DMS153 (cell line): ENCODE measurements at regions not wholly inside any gene's neighbourhood (a gene's known extent, or its start where the extent isn't known, plus 50 kb on each side); places are given as distances from the start of the nearest gene placed in this dataset.
"Not testable (repeated sequence)": the region's sequence is repeated elsewhere in the genome, so short reads cannot be mapped to it uniquely, and the experiment has no call there.

Source experiments
- DNase-seq: peaks from one replicate; lab custom pipeline; 2025; lab: John Stamatoyannopoulos, UW

GRCh38 chr6:152811785-152812184, 61.2 kb downstream of the VIP start:
- DNase-seq, result no peak

- DNase-seq, result no peak
Measured at GRCh38 chr6:152815230-152815872, 64.8 kb downstream of the VIP start.

GRCh38 chr6:152816055-152816454, 65.5 kb downstream of the VIP start:
- no peak for DNase-seq

DNA sequence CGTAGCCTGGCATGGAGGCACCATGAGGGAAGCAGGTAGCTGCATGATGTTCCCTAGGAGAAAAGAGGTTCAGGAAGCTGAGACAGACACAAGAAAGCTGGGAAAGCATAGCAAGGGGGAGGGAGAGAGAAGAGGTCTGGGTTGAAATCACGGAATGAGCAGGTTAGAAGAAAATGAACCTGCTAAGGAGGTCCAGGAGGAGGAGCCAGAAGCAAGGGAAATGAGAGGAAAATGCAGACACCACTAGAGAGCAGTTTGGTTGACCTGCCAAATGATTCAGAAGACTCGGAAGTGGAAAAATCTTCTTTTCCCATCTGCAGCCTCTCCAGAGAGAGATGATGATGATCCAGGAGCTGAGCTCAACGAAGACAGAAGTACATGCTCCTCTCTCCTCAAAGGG, 70.9 kb downstream of the VIP start:
- DNase-seq, result no peak

DNA sequence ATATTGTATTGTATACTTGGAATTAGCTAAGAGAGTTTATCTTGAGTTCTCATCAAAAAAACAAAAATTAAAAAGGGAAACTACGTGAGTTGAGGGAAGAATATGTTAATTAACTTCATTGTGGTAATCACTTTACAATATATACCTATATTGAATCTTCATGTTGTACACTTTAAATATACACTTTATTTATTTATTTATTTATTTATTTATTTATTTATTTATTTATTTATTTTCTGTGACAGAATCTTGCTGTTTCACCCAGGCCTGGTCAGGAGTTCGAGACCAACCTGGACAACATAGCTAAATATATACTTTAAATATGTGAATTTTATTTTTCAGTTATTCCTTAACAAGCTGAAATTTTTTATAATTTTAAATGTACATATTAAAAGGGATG, 74.1 kb downstream of the VIP start:
- DNase-seq, result no peak

- DNase-seq, result no peak
Measured at GRCh38 chr6:152828431-152828830, 77.8 kb downstream of the VIP start.

DNA sequence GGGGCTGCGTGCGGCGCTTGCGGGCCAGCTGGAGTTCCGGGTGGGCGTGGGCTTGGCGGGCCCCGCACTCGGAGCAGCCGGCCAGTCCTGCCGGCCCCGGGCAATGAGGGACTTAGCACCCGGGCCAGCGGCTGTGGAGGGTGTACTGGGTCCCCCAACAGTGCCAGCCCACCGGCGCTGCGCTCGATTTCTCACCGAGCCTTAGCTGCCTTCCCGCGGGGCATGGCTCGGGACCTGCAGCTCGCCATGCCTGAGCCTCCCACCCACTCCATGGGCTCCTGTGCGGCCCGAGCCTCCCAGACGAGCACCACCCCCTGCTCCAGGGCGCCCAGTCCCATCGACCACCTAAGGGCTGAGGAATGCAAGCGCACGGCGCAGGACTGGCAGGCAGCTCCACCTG, 83.8 kb downstream of the VIP start:
- not testable (repeated sequence) for DNase-seq

- no peak for DNase-seq
Measured at GRCh38 chr6:152836523-152836922, 85.9 kb downstream of the VIP start.

DNA sequence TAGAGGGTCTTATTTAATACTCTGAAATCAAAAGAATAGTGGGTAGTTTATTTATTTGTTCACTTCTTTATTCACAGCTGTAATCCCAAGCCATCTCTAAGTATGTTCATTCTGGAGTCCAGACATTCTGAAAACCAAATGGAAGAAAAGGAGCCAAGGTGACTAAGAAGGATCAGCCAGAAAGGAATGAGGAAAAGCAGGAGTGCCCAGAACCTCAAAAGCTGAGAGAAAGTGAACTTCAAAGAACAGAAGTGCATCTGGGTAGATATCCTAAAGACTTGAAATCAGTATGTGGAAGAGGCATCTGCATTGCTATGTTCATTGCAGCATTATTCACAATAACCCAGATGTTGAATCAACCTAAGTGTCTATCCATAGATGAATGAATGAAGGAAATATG, 94.8 kb downstream of the VIP start:
- DNase-seq, result no peak

- DNase-seq, result no peak
Measured at GRCh38 chr6:152846825-152847224, 96.2 kb downstream of the VIP start.

DNA sequence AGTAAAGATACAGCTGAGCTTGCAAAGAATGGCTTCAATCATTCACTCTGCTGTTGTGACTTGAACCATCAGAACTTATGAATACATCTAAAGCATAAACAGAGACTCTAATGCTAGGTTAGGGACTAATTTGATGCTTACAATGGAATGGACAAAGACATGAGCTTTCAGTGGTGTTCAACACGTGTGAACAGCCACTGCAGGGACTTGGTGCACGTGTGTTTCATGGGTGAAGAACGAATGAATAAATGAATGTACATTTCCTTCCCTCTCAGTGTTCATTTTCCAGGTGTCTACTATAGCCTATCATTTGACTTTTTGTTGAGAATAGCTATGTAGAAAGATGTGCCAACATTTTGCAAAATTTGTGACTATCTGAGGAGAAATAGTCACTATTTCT, 98.3 kb downstream of the VIP start:
- DNase-seq, result no peak

DNA sequence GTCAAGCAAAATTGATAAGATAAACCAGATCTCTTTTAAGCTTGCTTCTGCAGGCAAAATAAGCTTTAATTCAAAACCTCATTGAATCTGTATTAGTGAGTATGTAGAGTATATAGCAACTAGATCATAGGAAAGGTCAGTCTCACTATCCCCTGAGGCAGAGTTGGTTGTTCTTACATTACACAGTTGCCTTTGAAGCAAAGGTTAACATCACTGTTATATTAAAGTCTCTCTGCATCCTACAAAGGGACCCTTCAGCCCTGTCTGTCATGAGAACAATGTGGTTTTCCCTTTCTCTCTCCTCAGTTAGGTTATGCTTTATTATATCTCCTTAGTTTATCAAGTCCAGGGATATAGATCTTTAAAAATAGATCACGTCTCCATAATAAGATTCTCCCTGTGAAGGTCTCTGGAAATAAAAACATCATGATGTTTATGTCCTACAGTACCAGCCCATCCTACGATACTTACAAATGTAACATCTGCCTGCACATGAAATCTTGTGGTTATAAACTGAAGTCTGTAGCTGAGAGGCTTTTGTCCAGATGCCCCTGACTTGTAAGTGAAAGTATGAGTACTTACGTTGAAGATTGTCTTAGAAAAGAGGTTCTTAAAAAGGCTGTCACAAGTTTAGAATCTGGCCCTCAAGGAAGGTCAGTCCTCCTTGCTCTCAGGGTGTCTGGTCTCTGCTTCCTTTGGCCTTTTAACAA, 103.6 kb downstream of the VIP start:
- DNase-seq, result no peak

GRCh38 chr6:152858141-152858540, 107.5 kb downstream of the VIP start:
- no peak for DNase-seq

GRCh38 chr6:152859225-152859624, 108.6 kb downstream of the VIP start:
- DNase-seq, result no peak

- peak; percentile 48 for DNase-seq
Measured at GRCh38 chr6:152863618-152864326, 113.2 kb downstream of the VIP start.

- no peak for DNase-seq
Measured at GRCh38 chr6:152874267-152874666, 108.6 kb downstream of the FBXO5 start.

GRCh38 chr6:152874846-152875568, 107.8 kb downstream of the FBXO5 start:
- DNase-seq, result no peak

DNA sequence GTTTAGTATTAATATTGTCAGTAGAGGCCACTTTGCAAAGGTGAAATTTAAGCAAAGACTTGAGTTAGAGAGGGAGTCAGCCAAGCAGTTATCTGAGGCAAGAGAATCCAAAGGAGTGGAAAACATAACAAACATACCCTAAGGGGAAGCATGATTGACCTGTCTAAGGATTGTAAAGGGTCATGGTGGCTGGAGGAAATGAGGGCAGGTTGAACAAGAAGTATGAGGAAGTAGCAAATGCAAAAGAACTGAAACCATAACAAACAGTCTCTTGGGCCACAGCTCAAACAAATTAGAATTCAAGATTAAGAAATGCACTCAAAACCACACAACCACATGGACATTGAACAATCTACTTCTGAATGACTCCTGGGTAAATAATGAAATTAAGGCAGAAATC, 103.2 kb downstream of the FBXO5 start:
- no peak for DNase-seq

DNA sequence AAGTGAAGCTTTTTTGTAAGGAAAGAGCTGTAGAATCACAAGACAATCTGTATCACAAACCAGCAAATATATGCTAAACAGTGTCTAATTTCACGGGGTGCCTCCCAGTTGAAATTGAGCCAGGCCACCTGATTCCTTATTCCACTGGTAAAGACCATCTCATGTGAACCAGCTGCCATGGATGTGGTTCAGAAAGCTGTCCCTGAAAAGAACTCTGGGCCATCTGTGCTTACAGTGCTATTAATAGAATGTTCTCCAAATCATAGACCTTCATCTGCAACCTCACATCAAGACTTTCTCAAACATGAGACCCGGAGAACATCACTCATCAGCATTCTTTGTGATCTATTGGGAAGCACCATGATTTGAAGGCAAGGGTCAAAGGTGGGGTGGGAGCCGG, 89.7 kb downstream of the FBXO5 start:
- DNase-seq, result no peak

- no peak for DNase-seq
Measured at GRCh38 chr6:152896923-152897322, 85.9 kb downstream of the FBXO5 start.

- DNase-seq, result peak; percentile 1
Measured at GRCh38 chr6:152897807-152898399, 84.9 kb downstream of the FBXO5 start.

DNA sequence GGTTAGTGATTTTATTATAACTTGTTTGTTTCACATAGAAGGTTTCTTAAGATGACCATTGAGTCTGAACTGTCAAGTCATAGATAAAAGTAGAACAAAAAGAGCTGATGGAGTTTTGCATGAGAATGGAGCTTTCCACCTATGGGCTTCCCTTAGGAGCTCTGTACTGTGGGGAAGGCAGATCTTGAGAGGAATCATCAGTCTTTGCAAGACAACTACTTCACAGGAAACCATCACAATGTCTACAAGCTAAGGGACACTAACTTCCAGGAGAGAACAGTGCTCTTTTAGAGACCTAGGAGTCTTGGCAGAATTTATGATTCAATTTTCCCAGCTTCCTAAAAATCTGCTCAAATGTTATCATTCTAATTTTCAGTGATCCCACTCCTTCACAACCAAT, 78.2 kb downstream of the FBXO5 start:
- no peak for DNase-seq
